ENCODE measurements at regions not wholly inside any gene's neighbourhood (a gene's known extent, or its start where the extent isn't known, plus 50 kb on each side); places are given as distances from the start of the nearest gene placed in this dataset.

- CTCF ChIA-PET = no interaction called here
- peaks cover 5% of the 10 kb centered on the region for H3K9me3 Mint-ChIP-seq
Measured at GRCh38 chr14:89638891-89639290, 221.9 kb upstream of the FOXN3 start.

DNA sequence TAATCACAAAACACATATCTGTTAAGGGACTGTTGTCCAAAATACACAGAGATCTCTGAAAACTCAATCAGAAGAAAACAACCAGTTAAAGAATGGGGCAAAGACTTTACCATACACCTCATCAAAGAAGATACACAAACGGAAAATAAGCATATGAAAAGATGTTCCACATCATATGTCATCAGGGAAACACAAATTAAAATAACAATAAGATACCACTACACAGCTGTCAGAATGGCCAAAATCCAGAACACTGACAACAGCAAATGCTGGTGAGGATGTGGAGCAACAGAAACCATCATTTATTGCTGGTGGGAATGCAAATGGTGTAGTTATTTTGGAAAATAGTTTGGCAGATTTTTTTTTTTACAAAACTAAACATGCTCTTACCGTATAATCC, 220.5 kb upstream of the FOXN3 start:
- no peak overlapping the region for H3K4me3 Mint-ChIP-seq
- CTCF ChIA-PET = no interaction called here
- POLR2A ChIA-PET = no interaction called here
- H3K27me3 Mint-ChIP-seq = no peaks in the 10 kb centered on the region
- peaks cover 23% of the 10 kb centered on the region for H3K4me1 Mint-ChIP-seq
- H3K9me3 Mint-ChIP-seq = peaks cover 5% of the 10 kb centered on the region
- H3K36me3 Mint-ChIP-seq (ENCODE audit: low read depth) = no peaks in the 10 kb centered on the region
- ATAC-seq (ENCODE audit: low read depth) (no peak), DNase-seq (no peak)
- intact Hi-C loops (cut with micrococcal nuclease) = no loop called here
- TF ChIP-seq, protein P1, sequence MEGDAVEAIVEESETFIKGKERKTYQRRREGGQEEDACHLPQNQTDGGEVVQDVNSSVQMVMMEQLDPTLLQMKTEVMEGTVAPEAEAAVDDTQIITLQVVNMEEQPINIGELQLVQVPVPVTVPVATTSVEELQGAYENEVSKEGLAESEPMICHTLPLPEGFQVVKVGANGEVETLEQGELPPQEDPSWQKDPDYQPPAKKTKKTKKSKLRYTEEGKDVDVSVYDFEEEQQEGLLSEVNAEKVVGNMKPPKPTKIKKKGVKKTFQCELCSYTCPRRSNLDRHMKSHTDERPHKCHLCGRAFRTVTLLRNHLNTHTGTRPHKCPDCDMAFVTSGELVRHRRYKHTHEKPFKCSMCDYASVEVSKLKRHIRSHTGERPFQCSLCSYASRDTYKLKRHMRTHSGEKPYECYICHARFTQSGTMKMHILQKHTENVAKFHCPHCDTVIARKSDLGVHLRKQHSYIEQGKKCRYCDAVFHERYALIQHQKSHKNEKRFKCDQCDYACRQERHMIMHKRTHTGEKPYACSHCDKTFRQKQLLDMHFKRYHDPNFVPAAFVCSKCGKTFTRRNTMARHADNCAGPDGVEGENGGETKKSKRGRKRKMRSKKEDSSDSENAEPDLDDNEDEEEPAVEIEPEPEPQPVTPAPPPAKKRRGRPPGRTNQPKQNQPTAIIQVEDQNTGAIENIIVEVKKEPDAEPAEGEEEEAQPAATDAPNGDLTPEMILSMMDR (IDR thresholded peaks at IDR 0.05) = no peak
- H3K27ac Mint-ChIP-seq = no peak overlapping the region

More at GRCh38 chr14:89638891-89639290, 221.9 kb upstream of the FOXN3 start:
- intact Hi-C loops (cut with micrococcal nuclease) = no loop called here
- Mint-ChIP-seq H3K4me3 (no peak overlapping the region), H3K4me1 (peaks cover 19% of the 10 kb centered on the region), H3K27me3 (no peaks in the 10 kb centered on the region), H3K27ac (no peak overlapping the region), H3K36me3 (ENCODE audit: low read depth) (no peaks in the 10 kb centered on the region)
- TF ChIP-seq, protein P1 (IDR thresholded peaks at IDR 0.05) = no peak
- DNase-seq (no peak), ATAC-seq (ENCODE audit: low read depth) (no peak)
- POLR2A ChIA-PET = interaction anchor here (0.6 to 1.0 kb wide), 2 partner anchors 82 to 214 kb away, joined by 6 to 7 read pairs; no protein-coding TSS in a partner anchor

- TF ChIP-seq, protein P1 (IDR thresholded peaks at IDR 0.05) = no peak
- CTCF ChIA-PET = no interaction called here
- DNase-seq (no peak), ATAC-seq (ENCODE audit: low read depth) (no peak)
- no peaks in the 10 kb centered on the region for H3K27me3 Mint-ChIP-seq
- POLR2A ChIA-PET = no interaction called here
- no peak overlapping the region for H3K27ac Mint-ChIP-seq
- no peak overlapping the region for H3K4me3 Mint-ChIP-seq
- H3K9me3 Mint-ChIP-seq = peaks cover 5% of the 10 kb centered on the region
- H3K4me1 Mint-ChIP-seq = peaks cover 12% of the 10 kb centered on the region
- H3K36me3 Mint-ChIP-seq (ENCODE audit: low read depth) = no peaks in the 10 kb centered on the region
- intact Hi-C loops (cut with micrococcal nuclease) = no loop called here
Measured at GRCh38 chr14:89635615-89636014, 218.6 kb upstream of the FOXN3 start.

DNA sequence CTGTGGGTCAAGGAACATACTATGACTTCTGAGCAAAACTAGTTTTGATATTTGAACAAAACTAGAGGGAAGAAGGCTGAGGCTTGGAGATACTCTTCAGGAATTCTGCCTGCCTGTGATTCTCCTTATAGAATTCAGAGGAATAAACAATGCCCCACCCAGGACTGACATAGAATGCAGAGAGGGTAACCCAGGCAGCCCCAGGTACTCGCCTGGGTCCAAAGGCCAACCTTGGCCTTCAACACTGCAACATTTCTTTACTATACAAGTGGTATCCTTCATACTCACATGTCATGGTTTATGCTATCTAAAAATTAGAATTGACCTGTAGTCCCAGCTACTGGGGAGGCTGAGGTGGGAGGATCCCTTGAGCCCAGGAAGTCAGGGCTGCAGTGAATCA, 217.0 kb upstream of the FOXN3 start:
- Mint-ChIP-seq H3K27ac (no peak overlapping the region), H3K36me3 (ENCODE audit: low read depth) (no peaks in the 10 kb centered on the region), H3K4me1 (peaks cover 12% of the 10 kb centered on the region), H3K9me3 (peaks cover 2% of the 10 kb centered on the region), H3K4me3 (no peak overlapping the region), H3K27me3 (no peaks in the 10 kb centered on the region)
- POLR2A ChIA-PET = no interaction called here
- TF ChIP-seq, protein P1 (IDR thresholded peaks at IDR 0.05) = no peak
- intact Hi-C loops (cut with micrococcal nuclease) = no loop called here
- CTCF ChIA-PET = no interaction called here
- DNase-seq = no peak
- no peak for ATAC-seq (ENCODE audit: low read depth)

DNA sequence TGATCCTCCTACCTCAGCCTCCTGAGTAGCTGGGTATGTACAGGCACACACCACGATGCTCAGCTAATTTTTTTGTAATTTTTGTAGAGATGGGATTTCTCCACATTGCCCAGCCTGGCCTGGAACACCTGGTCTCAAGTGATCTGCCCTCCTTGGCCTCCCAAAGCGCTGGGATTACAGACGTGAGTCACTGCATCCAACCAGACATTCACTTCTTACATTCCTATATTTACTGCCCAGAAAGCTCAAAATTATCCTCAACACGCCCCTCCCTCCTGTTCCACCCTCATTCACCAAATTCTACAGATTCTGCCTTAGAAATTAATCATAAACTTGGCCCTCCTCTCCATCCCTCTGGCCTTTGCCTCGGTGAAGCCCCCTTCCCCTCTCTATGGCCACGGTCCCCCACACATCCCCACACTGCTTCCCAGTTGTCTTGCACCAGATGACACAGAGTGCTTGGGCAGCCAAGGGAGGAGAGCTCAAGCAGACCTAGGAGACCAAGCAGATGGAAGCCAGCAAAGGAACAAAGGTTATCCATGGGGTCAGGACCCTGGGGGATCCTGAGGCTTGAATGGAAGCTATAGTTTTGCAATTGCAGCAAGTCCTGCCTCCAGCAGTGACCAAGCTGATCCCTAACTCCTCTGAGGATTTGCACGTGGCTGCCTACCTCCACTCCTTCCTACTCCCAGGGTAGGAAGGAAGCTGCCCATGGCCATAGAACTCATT, 213.2 kb upstream of the FOXN3 start:
- TF ChIP-seq, protein P1 (IDR thresholded peaks at IDR 0.05) = no peak
- no peak overlapping the region for H3K27ac Mint-ChIP-seq
- intact Hi-C loops (cut with micrococcal nuclease) = no loop called here
- peaks cover 2% of the 10 kb centered on the region for H3K36me3 Mint-ChIP-seq (ENCODE audit: low read depth)
- peaks cover 13% of the 10 kb centered on the region for H3K9me3 Mint-ChIP-seq
- DNase-seq (no peak), ATAC-seq (ENCODE audit: low read depth) (no peak)
- ChIA-PET POLR2A (interaction anchor here (0.5 to 0.8 kb wide), 3 partner anchors 10 to 256 kb away, joined by 3 to 9 read pairs (median 4); no protein-coding TSS in a partner anchor), CTCF (no interaction called here)
- H3K4me3 Mint-ChIP-seq = no peak overlapping the region
- H3K4me1 Mint-ChIP-seq = peaks cover 28% of the 10 kb centered on the region
- H3K27me3 Mint-ChIP-seq = no peaks in the 10 kb centered on the region

Measured in activated B cell treated with CpG ODN at 0.5 μM for 24 hours (primary cell).